Hematopoietic multipotent progenitor cell (in vitro differentiated cells): ENCODE measurements at regions not wholly inside any gene's neighbourhood (a gene's known extent, or its start where the extent isn't known, plus 50 kb on each side); places are given as distances from the start of the nearest gene placed in this dataset.

ENCODE experiments used
- DNase-seq, 3 donors: peaks; one replicate each; pipeline ENCODE4 v3.0.0-alpha.2; 2011 to 2015; ENCODE audit warnings: low read depth in 2 of 3, low spot score in 2 of 3

GRCh38 chr3:72155391-72156064, 370.6 kb upstream of the PROK2 start:
- no peak for DNase-seq

- no peak for DNase-seq
Measured at GRCh38 chr3:72154391-72155335, 369.7 kb upstream of the PROK2 start.

DNA sequence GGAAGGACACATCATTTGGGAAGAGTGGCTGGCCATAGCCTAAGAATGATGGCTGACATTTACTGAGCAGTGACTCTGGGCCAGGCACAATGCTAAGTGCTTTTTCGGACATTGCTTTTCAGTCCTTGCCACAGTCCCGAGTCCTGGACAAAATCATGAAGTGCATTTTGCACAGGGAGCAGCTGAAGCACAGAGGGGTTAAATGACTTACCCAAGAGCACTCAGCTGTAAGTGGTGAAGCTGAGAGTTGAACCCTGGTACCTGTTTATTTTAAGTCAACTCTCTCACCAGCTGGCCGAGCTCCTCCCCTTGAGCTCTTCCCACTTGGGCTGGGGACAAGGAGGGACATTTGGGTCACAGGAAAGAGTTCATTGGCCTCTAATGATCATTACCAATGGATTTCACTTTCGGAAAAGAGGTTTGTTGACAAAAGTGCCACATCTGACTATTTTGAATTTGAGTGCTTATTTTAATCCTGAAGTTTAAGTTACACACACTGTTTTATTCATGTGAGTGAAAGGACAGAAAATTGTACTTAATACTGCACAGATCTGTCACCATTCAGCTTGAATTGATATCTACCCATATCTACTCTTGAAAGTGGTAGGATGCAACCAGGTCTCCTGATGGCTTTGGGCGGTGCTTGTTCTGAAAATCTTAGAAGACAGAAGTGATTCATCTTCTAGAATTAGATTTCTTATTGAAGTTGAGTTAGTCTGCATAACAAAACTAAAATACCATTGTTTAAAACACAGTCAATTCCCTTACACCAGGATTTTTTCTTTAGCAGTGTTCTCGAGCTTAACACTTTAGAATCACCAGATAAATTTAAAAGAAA, 368.7 kb upstream of the PROK2 start:
- DNase-seq: no peak

GRCh38 chr3:72152551-72153476, 367.9 kb upstream of the PROK2 start:
- no peak for DNase-seq

DNA sequence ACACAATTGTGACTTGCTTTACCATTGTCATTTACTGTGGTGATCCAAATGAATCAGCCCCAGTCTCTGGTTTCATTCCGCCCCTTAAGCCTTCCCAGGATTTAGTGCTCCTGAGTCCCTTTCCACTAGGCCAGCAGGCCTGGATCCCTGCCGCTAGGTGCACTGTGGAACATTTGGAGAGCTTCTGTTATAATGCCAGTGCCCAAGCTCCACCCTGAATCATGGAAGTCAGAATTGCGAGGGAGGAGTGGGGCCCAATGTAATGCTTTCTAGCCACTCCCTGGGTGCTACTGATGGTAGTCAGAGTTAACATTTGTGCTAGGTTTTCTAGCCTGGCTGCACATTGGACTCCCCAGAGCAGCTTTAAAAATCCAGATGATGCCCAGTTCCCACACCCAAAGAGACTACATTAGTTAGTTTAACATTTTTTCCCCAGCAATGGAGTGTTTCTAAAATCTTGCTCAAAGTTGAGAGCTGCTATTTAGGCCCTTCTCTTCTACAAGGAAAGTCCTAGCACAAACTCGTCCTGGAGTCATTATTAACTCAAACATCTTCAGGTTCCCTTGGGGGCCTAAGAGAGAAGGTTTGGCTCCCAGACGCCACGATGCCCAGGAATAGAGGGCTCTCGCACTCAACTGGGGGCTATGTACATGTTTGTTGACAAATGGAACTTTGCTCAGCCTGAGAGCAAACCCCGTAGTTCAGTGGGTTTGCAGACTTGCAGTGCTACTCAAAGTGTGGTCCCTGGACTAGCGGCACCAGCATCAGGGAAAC, 366.7 kb upstream of the PROK2 start:
- DNase-seq: no peak

DNA sequence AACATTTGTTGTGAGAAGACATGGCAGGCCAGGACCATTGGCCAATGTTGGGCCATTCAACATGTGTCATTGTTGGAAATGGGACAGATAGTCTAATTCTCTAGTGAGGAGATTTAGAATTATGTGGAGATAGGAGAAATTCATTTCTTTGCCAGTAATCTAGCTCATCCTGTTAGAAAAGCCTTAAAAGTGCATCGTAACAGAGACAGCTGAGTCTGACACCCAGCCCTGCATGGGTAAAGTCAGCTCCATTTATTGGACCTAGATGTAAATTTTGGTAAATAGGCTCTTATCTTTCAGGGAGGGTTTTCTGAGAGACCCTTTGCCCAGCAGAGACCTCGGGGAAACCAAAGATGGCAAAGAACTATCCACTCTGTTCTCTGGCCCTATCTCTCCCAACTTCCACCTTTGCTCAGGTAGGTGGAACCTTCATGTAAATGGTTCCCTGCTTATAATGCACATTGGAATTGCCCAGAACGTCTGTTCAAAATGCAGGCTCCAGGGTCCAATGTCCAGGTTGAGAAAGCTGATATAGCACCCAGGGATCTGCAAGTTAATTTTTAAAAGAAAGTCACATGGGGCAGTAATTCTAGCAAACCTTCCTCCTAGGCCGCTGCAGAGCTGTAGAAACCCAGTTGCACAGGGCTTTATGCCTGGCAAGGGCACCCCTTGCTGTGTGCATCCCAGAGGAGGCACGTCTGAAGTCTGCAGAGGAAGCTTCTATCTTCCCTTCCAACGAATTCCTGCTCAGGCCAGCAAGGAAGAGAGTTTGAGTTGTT, 365.9 kb upstream of the PROK2 start:
- no peak for DNase-seq

- DNase-seq: no peak
Measured at GRCh38 chr3:72149645-72150300, 364.8 kb upstream of the PROK2 start.

- DNase-seq: no peak
Measured at GRCh38 chr3:72147600-72147999, 362.7 kb upstream of the PROK2 start.

DNA sequence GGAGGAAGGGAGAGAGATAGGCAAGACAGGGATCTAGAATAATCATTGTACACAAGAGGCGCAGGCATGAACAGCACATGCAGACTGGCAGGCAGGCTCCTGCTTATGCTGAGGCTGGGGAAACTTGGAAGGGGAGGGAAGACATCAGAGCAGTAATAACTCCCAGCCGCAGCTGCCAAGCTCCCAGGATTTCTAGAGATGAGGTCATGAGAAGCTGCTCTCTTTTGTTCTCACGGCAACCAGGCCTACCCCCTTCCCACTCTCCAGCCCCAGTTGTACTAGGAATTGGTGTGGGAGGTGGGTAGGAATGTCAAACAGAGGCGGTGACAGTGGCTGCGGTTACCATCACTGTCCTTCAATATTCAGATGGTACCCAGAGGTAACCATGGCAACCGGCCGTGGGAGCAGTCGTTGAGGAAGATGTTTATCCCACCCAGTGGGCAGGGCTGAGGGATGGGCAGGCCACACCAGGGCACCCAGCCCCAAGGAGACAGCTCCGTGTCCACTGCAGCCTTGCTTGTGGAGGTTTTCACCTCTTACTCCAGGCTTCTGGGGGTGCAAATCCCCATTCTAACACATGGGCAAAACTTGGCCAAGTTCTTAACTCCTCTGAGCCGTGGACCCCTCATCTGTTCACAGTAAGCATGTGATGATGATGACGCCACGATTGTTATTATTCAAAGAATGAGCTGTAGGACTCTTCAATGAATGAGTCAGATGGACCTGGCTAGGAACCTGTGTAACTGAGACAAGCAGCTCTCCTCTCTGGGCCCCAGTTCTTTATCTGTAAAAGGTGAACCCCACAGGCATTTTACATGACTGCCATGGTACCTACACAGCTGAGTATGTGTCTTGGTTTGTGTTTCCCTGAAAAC, 360.8 kb upstream of the PROK2 start:
- DNase-seq: no peak

DNA sequence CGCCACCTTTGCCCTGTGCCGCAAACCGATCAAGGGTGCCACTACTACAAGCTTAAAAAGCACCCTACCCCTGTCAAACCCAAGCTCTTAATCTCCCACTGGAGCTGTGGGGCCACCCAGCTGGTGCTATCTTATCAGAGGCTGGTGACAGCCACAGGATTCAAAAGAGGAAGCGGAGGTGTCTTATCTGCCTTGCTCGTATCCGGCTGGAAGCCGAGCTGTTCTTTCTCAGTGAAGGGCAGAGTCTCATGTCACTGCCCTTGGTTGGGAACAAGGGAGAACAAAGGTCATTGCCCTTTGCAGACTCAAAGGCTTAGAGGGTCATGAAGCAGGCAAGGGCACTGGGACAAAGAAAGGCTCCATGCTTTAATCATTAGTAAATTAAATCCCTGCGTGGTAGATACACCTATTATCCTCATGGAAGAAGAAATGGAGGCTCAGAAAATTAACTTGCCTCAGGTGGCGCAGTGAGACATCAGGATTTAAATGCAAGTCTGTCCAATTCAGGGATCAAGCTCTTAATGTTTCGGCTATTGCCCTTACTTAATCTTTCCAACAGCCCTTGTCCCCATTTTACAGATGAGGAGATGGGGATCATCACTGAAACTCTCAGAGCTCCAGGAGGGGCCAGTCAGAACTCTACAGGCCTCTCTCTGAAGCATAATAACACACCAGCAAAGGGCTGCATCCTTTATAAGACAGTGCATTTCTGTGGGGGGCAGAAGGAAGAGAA, 360.0 kb upstream of the PROK2 start:
- DNase-seq: peak in 2 of 3 donors; percentile 77 to 86

DNA sequence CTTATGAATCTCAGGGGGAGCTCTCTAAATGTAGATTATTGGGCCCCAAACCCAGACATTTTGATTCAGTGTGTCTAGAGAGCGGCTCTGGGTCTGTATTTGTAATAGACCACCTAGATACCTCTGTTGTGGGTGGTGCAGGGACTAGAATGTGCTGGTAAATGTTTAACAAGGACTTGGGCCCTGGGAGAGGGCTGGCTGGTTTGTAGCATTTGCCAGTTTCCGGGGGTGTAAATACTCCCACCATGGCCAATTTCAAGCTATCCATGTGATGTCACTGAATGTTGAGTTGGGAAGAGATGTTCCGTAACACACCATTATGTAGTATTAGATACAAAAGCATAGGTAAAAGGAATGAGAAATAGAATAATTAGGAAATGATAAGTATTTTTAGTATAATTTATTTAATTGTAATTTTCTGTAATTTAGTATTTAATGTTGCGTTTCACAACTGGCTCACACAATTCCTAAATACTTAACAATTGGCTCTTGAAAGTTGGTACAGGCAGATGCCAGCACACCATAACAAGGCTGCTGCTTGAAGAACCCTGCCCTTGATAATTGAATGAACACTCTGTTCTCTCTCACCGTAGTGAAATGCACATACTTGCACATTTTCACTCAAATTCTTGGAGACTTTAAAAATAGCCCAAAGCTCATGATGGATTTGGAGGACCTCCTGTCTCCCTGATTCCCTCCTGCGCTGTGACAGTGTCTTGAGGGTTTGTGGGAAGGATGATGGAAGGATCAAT, 359.2 kb upstream of the PROK2 start:
- DNase-seq: no peak

DNA sequence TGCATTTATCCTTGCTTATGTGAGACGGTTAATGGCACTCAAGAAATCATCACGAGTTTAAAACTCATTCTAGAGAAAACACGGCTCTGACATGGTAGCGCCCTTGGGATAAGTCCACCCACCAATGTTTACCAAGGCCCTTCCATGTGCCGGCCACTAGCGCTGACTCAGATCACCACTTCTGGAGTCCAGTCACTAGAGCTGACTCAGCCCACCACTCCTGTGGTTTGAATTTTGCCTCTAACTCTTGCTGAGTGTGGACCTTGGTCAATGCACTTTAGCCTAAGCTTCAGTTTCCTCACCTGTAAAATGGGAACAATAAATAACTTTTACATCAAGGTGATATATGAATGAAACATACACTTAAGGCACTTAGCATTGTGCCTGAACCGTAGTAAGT, 358.4 kb upstream of the PROK2 start:
- DNase-seq: no peak

- DNase-seq: no peak
Measured at GRCh38 chr3:72142028-72142427, 357.1 kb upstream of the PROK2 start.

DNA sequence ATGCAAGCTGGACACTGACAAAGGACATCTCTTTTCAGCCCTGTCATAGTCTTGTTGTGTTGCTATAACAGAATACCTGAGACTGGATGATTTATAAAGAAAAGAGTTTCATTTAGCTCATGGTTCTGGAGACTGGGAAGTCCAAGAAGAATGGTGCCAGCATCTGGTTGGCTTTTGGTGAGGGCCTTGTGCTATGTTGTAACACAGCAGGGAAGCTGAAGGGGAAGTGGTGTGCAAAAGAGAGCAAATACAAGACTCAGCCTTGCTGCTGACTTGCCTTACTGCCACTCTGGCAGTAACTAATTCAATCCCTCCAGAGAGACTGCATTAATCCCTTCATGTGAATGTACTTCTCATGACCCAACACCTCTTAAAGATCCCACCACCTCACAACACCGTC, 356.3 kb upstream of the PROK2 start:
- no peak for DNase-seq

- no peak for DNase-seq
Measured at GRCh38 chr3:72139316-72139715, 354.4 kb upstream of the PROK2 start.
